ENCODE measurements at regions not wholly inside any gene's neighbourhood (a gene's known extent, or its start where the extent isn't known, plus 50 kb on each side); places are given as distances from the start of the nearest gene placed in this dataset.

DNA sequence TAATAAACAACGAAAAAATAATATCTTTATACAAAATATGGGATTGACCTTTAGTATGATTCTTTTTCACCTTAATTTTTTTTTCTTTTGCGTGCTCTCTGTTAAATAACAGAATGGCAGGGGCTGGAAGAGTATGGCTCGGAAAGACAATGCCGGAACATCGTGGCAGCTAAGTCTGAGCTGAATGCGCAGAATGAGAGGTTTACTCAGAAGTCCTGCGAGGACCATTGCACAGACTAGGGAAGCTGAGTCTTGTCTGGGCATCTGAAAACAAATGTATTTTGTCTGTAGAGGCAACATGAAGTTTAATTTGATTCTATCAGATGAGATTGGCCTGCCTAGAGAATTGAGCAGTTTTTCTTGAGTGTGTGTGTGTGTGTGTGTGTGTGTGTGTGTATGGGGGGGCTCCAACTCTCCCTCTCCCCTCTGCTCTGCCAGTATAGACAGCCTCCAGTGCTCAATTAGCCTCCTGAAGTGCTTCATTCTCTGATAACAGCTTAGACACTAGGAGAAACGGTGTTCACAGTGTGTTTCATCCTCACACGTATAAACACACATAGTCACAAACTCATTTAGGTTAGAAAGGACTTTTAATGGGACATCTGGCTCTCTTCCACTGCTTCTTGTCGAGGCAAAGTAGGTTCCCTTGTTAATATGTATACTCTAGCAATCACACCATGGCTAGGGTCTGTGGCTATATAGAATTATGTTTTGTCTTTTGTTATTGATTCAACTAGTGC, 244.3 kb upstream of the SORL1-AS1 start:
- TF ChIP-seq POLR2AphosphoS5 (IDR thresholded peaks at IDR 0.05; ENCODE audit: low read depth, low read length) = no peak
- TF ChIP-seq, protein P1, sequence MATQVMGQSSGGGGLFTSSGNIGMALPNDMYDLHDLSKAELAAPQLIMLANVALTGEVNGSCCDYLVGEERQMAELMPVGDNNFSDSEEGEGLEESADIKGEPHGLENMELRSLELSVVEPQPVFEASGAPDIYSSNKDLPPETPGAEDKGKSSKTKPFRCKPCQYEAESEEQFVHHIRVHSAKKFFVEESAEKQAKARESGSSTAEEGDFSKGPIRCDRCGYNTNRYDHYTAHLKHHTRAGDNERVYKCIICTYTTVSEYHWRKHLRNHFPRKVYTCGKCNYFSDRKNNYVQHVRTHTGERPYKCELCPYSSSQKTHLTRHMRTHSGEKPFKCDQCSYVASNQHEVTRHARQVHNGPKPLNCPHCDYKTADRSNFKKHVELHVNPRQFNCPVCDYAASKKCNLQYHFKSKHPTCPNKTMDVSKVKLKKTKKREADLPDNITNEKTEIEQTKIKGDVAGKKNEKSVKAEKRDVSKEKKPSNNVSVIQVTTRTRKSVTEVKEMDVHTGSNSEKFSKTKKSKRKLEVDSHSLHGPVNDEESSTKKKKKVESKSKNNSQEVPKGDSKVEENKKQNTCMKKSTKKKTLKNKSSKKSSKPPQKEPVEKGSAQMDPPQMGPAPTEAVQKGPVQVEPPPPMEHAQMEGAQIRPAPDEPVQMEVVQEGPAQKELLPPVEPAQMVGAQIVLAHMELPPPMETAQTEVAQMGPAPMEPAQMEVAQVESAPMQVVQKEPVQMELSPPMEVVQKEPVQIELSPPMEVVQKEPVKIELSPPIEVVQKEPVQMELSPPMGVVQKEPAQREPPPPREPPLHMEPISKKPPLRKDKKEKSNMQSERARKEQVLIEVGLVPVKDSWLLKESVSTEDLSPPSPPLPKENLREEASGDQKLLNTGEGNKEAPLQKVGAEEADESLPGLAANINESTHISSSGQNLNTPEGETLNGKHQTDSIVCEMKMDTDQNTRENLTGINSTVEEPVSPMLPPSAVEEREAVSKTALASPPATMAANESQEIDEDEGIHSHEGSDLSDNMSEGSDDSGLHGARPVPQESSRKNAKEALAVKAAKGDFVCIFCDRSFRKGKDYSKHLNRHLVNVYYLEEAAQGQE (IDR thresholded peaks at IDR 0.05; ENCODE audit: insufficient read depth in 1 of 2, low read depth in 2 of 2, low read length in 2 of 2) = no peak
